Frontal cortex (tissue), 3 donors: ENCODE measurements at regions not wholly inside any gene's neighbourhood (a gene's known extent, or its start where the extent isn't known, plus 50 kb on each side); places are given as distances from the start of the nearest gene placed in this dataset.

Experiments used
- DNase-seq, 2 donors: peaks; one replicate each; pipeline ENCODE4 v3.0.0; 2012; ENCODE audit warnings: low spot score in 2 of 2
- FAIRE-seq: peaks from 2 replicates; lab custom pipeline; 2012; peaks lifted over from hg19 to GRCh38; lab: Jason Lieb, UNC
- donor health status: control.
- donor health status: control.
- donor health status: control.

GRCh38 chr1:13878021-13878420 lies 178.0 kb downstream of the PRDM2 start:
- no peak for FAIRE-seq

GRCh38 chr1:13878451-13878850 lies 178.5 kb downstream of the PRDM2 start:
- FAIRE-seq (no peak), DNase-seq (no peak)

More at GRCh38 chr1:13878021-13878420, 178.0 kb downstream of the PRDM2 start:
- DNase-seq, result no peak

- FAIRE-seq, result peak; percentile 3
- no peak for DNase-seq
Measured at GRCh38 chr1:13881385-13882088, 181.5 kb downstream of the PRDM2 start.

GRCh38 chr1:13888351-13888986 lies 188.5 kb downstream of the PRDM2 start:
- DNase-seq, result no peak
- FAIRE-seq, result no peak

- FAIRE-seq (no peak), DNase-seq (no peak)
Measured at GRCh38 chr1:13889495-13889894, 189.5 kb downstream of the PRDM2 start.

DNA sequence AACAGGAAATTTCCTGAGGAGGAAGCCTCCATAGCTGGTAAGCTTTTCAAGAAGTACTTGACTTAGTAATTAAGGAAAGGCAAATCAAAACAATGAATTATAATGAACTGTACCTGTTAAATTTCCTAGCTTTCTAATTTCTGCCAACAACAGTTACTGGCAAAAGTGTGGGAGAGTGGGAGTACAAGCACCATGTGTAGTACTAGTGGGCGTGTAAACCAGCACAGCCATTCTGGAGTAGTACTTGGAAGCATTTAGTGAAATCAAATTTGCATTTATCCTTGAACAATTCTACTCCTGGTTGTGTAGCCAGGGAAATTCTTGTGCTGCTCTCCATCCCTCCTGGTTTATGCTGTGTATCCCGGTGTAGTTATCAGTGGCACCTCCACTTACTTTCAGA lies 190.8 kb downstream of the PRDM2 start:
- DNase-seq (no peak), FAIRE-seq (no peak)

DNA sequence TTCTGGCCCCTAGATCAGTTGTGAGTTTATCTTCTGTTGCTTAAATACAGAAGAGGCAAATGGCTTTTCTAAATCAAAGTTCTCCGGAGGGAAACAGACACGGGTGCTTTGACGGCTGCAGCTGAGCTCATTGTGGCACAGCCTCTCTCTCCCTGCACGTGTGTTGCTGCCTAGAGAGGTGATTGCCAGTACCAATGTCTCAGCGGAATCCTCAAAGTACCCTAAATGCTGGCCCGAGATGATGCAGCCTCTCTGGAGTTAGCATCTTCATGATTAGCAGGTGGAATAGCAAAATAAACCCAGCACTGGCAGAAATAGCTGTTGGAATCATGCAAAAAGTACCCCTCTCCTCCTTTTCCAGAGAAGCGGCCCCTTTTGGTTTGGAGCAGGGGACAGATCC lies 192.2 kb downstream of the PRDM2 start:
- FAIRE-seq, result no peak
- no peak for DNase-seq

DNA sequence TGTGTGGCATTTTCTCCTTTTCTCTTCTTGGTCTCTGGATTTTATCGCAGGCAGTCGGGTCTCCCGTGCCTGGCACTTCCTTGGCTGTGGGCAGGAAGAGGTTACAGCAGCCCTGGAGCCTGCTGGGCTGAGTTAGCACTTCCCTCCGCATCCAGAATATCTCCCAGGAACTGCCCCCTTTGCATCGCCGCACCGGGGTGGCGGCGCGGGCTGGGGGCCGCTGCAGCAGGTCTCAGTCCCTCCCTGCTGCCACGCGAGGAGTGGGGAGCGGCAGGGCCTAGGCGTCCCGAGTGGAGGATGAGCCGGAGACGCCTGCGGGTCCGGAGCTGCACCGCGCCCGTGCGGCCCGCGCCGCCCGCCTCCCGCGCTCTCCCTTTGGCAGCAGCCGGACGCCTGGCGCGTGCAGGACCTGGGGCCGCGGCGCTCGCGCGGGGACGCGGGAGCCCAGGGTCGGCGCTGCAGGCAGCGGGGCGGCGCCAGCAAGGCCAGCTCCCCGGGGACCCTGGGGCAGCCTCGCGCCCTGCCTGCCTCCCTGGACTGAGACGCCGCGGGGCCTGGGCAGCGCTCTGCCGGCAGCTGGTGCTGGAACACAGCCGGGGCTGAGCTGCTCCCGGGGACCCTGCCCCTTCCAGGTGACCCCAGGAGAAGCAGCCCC lies 192.8 kb downstream of the PRDM2 start:
- DNase-seq (peak in 1 of 2 donors; percentile 44), FAIRE-seq (no peak)

DNA sequence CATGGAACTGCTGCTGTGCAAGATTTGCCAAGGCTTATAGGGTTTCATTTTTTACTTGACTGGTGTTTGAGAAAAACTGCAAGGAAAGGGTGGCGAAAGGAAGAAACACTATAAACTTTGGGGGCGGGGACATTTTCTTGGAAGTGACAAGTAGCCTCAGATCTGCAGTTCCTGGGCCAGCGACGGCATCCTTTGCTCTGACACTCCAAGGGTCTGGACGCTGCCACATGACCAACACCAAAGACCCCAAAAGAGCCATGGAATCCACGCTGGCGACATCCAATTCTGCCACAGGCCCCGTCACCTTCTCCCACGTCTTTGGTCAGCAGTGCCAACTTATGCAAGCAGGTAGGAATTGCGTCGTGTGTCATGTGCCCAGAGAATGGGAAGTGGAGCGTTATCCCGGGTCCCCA lies 193.4 kb downstream of the PRDM2 start:
- FAIRE-seq (no peak), DNase-seq (no peak)

GRCh38 chr1:13896932-13897331 lies 196.9 kb downstream of the PRDM2 start:
- no peak for DNase-seq
- no peak for FAIRE-seq

DNA sequence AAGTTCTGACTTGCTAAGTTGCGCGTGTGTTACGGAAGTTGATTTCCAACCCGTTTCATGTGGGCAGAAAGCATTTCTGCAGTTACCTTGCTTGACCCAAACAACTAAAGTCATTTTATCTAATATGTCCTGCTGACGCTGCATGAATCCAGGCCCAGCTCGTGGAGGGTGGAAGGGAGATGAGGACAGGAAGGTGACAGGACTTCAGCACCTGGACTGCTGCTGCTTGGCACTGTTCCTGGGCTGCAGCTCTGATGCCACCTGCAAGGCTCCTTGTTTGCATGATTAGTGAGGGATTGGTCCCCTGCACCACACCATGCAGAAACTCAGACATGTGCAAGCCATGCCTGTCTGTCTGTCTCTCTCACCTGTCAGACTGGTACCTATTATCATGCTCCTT lies 198.4 kb downstream of the PRDM2 start:
- DNase-seq, result no peak
- FAIRE-seq, result no peak

- DNase-seq (no peak), FAIRE-seq (no peak)
Measured at GRCh38 chr1:13899856-13900255, 199.9 kb downstream of the PRDM2 start.

DNA sequence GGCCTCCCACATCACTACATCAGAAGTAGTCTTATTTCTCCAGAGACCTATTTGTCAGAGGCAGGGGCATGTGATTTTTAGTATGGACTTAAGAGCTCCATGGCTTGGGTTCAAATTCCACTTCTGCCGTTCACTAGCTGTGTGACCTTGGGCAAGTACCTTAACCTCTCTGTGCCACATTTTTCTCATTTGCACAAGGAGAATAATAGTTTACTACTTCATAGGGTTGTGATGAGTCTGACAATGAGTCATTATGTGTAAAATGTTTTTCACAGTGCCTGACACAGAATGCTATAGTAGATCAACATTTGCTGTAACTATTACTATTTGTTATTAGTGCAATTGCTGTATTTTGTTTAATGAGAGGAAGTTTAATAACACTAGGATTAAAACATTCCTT lies 200.6 kb downstream of the PRDM2 start:
- FAIRE-seq (no peak), DNase-seq (no peak)

GRCh38 chr1:13901039-13901438 lies 201.1 kb downstream of the PRDM2 start:
- FAIRE-seq (no peak), DNase-seq (no peak)

DNA sequence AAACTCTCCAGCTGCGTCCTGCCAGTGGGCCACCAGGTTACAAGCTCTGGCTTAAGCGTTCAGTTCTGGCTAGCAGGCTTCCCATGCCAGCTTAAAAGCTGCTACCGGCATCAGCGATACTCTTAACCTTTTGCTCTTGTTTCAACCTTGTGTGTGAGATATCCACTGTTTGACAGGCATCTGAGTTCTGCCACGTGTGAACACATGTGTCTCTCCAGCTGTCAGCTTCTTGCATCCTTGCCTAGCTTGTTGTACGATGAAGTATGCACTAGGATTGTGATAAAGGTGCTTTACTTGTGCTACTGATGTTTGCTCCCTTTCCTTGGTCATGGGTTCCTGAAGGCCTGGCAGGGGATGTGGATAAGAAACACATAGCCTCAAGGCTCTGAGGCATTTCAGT lies 201.6 kb downstream of the PRDM2 start:
- DNase-seq (no peak), FAIRE-seq (no peak)

GRCh38 chr1:13908128-13908527 lies 208.1 kb downstream of the PRDM2 start:
- no peak for DNase-seq
- no peak for FAIRE-seq

GRCh38 chr1:13911697-13912619 lies 212.0 kb downstream of the PRDM2 start:
- DNase-seq (no peak), FAIRE-seq (no peak)

DNA sequence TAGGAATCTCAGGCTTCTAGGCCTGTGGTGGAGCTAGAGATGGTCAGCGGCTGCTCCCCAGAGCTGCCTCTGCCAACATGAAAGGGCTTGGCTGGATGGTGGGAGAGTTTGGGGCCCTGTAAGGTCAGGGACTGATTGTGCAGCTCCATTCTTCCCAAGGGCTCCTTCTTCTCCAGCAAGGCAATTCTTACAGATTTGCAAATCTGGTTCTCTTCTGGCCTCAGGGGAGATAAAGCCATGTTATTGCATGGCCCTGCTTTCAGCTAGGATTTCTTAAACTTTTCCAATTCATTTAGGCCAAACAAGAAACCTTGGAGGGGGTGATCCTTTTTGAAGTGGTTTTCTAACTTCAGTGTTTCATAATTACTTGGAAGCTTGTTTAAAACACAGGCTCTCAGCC lies 213.4 kb downstream of the PRDM2 start:
- FAIRE-seq (no peak), DNase-seq (no peak)

DNA sequence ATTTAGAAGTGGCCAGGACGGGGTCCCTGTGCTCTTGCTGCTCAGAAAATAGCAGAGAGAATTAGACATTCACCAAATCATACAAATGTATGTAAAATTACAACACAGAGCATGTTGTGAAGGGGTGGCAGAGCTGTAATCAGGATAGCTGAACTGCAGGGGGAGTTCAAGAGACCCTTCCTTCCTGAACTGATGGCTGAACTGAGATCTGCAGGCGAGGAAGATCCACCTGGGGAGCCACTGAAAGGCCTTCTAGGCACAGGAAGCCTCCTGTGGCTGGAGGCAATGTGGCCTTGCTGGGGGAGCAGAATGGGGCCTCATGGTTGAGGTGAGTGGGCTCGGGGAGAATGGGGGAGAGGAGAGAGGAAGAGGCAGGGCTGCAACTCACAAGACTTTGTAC lies 216.5 kb downstream of the PRDM2 start:
- no peak for DNase-seq
- FAIRE-seq, result no peak

DNA sequence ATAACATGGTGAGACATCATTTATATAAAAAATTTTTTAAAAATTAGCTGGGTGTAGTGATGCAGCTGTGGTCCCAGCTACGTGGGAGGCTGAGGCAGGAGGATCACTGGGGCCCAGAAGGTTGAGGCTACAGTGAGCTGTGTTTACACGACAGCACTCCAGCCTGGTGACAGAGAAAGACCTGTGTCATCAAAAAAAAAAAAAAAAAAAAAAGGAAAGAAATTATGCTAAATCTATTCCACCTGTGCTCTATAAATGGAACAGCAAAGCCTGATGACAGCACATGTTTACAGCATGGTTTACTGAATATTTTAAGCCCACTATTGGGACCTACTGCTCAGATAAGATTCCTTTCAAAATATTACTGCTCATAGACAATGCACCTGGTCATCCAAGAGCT lies 217.6 kb downstream of the PRDM2 start:
- FAIRE-seq (no peak), DNase-seq (no peak)
